Ectodermal cell (in vitro differentiated cells): ENCODE measurements at regions not wholly inside any gene's neighbourhood (a gene's known extent, or its start where the extent isn't known, plus 50 kb on each side); places are given as distances from the start of the nearest gene placed in this dataset.

ENCODE experiments used
- H3K27ac ChIP-seq: 2 replicates; pipeline ENCODE4 v1.7.0; 2013; ENCODE audit warnings: mild to moderate bottlenecking, low read depth, low read length; ENCODE audit not compliant: insufficient read depth, poor library complexity, severe bottlenecking
- H3K27me3 ChIP-seq: 2 replicates; pipeline ENCODE4 v1.7.0; 2013; ENCODE audit warnings: mild to moderate bottlenecking, low read length; ENCODE audit not compliant: insufficient read depth, control insufficient read depth, poor library complexity, severe bottlenecking
- H3K36me3 ChIP-seq: one replicate; pipeline ENCODE4 v1.7.0; 2013; ENCODE audit warnings: low read length; ENCODE audit not compliant: control insufficient read depth, insufficient read depth
- H3K4me1 ChIP-seq: one replicate; pipeline ENCODE4 v1.7.0; 2013; ENCODE audit warnings: low read length; ENCODE audit not compliant: control insufficient read depth, insufficient read depth
- H3K4me3 ChIP-seq: 2 replicates; pipeline ENCODE4 v1.7.0; 2013; ENCODE audit warnings: low read depth, low read length, control low read depth; ENCODE audit not compliant: insufficient read depth
- H3K9me3 ChIP-seq: 2 replicates; pipeline ENCODE4 v1.7.0; 2013; ENCODE audit warnings: mild to moderate bottlenecking, low read length, moderate library complexity; ENCODE audit not compliant: control insufficient read depth
- WGBS, 2 experiments: methylation state at CpG; one replicate each; pipeline ENCODE4 v1.1.7; 2013; ENCODE audit warnings: missing lambda C conversion rate in 2 of 2; 5-methylcytosine and 5-hydroxymethylcytosine counted together

DNA sequence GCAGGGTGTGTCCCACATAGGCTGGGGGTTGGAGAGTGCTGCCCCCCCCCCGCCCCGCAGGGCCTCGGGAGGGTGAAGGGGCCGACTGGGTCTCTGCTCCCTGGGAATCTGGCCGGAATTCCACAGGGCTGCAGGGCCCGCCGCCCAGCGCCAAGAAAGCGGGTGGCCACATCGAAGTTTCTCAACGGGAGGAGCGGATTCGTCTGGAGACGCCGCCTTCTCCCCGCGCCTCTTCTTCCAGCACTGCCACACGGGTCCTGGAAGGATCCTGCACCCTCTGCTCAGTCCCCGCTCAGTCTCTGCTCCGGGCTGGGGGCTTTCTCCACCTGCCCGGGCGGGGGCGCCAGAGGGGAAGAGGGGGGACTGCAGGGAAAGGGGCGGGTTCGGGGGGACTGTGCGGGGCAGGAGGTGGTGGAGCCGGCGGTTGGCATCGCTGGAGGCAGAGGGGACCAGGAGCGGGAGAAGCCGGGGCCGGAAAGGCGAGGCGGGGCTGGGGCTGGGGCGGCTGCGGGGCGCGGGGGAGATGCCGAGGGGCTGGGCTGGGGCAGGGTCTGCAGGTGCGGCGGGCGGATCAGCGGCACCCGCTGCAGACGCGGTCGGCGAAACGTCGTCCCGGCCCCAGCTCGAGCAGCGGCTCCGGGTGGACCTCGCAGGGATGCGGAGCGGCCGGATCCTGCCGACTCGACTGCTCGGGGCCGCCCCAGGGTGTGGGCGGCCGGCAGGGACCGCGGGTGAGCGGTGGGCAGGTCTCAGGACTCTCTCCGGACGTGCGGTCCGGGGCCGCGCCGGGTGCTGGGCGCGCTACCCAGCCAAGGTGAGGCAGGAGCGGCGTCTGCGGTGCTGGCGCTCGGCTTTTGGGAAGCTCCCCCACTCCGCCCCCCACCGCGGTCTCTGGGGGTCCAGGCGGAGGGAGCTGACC lies 811.4 kb upstream of the TMEM132C start:
- no peak overlapping the region for H3K27ac ChIP-seq
- H3K9me3 ChIP-seq: no peaks in the 10 kb centered on the region
- no peaks in the 10 kb centered on the region for H3K36me3 ChIP-seq
- peaks cover 7% of the 10 kb centered on the region for H3K4me1 ChIP-seq
- WGBS, 2 experiments: 1 to 2% methylated on average over 85 of the region's 85 CpGs
- H3K27me3 ChIP-seq: peaks cover 40% of the 10 kb centered on the region
- peak overlapping the region; percentile 36 for H3K4me3 ChIP-seq

- H3K4me3 ChIP-seq: no peak overlapping the region
- peaks cover 40% of the 10 kb centered on the region for H3K27me3 ChIP-seq
- H3K9me3 ChIP-seq: no peaks in the 10 kb centered on the region
- no peak overlapping the region for H3K27ac ChIP-seq
- no peaks in the 10 kb centered on the region for H3K36me3 ChIP-seq
- WGBS, 2 experiments: 87 to 93% methylated on average over 5 of the region's 5 CpGs
- peaks cover 7% of the 10 kb centered on the region for H3K4me1 ChIP-seq
Observed at GRCh38 chr12:127457726-127458125, 809.2 kb upstream of the TMEM132C start.

DNA sequence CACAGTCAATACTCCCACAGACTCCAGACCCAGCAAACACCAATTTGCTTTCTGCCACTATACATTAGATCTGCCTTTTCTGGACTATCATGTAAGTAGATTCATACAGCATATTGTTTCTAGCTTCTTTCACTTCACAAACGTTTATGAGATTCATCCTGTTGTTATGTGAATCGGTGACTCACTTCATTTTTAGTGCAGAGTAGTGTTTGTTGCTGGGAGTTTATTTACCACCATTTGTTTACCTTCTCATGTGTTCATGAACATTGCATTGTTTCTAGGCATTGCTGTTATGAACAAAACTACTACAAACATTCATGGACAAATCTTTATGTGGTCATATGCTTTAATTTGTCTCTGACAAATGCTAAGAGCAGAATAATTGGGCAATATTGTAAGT lies 807.8 kb upstream of the TMEM132C start:
- Histone ChIP-seq H3K9me3 (no peaks in the 10 kb centered on the region), H3K4me1 (peaks cover 4% of the 10 kb centered on the region), H3K27me3 (peaks cover 34% of the 10 kb centered on the region), H3K27ac (no peak overlapping the region), H3K4me3 (no peak overlapping the region), H3K36me3 (no peaks in the 10 kb centered on the region)
- 83% methylated on average over 2 of the region's 2 CpGs; no CpG with 5 or more reads in 1 of the 2 experiments for WGBS, 2 experiments

- WGBS, 2 experiments: 94 to 95% methylated on average over 6 of the region's 6 CpGs
Observed at GRCh38 chr12:127459687-127460086, 807.3 kb upstream of the TMEM132C start.

GRCh38 chr12:127463237-127463636 lies 803.7 kb upstream of the TMEM132C start:
- Histone ChIP-seq H3K9me3 (no peaks in the 10 kb centered on the region), H3K27me3 (no peaks in the 10 kb centered on the region), H3K36me3 (no peaks in the 10 kb centered on the region), H3K4me3 (no peak overlapping the region), H3K4me1 (no peaks in the 10 kb centered on the region), H3K27ac (no peak overlapping the region)
- WGBS, 2 experiments: 80 to 87% methylated on average over 1 of the region's 1 CpG

More at GRCh38 chr12:127459687-127460086, 807.3 kb upstream of the TMEM132C start:
- H3K36me3 ChIP-seq: no peaks in the 10 kb centered on the region
- no peak overlapping the region for H3K27ac ChIP-seq
- H3K4me3 ChIP-seq: no peak overlapping the region
- H3K27me3 ChIP-seq: peaks cover 29% of the 10 kb centered on the region
- H3K9me3 ChIP-seq: no peaks in the 10 kb centered on the region
- H3K4me1 ChIP-seq: no peaks in the 10 kb centered on the region

GRCh38 chr12:127469331-127469730 lies 797.6 kb upstream of the TMEM132C start:
- no peaks in the 10 kb centered on the region for H3K4me1 ChIP-seq
- no peaks in the 10 kb centered on the region for H3K27me3 ChIP-seq
- WGBS, 2 experiments: 91 to 92% methylated on average over 1 of the region's 1 CpG
- no peaks in the 10 kb centered on the region for H3K36me3 ChIP-seq
- no peaks in the 10 kb centered on the region for H3K9me3 ChIP-seq
- H3K27ac ChIP-seq: no peak overlapping the region
- H3K4me3 ChIP-seq: no peak overlapping the region

GRCh38 chr12:127473766-127474165 lies 793.2 kb upstream of the TMEM132C start:
- no peak overlapping the region for H3K27ac ChIP-seq
- no peak overlapping the region for H3K4me3 ChIP-seq
- no peaks in the 10 kb centered on the region for H3K9me3 ChIP-seq
- H3K27me3 ChIP-seq: no peaks in the 10 kb centered on the region
- 91 to 98% methylated on average over 5 to 6 of the region's 6 CpGs for WGBS, 2 experiments
- no peaks in the 10 kb centered on the region for H3K4me1 ChIP-seq
- no peaks in the 10 kb centered on the region for H3K36me3 ChIP-seq

DNA sequence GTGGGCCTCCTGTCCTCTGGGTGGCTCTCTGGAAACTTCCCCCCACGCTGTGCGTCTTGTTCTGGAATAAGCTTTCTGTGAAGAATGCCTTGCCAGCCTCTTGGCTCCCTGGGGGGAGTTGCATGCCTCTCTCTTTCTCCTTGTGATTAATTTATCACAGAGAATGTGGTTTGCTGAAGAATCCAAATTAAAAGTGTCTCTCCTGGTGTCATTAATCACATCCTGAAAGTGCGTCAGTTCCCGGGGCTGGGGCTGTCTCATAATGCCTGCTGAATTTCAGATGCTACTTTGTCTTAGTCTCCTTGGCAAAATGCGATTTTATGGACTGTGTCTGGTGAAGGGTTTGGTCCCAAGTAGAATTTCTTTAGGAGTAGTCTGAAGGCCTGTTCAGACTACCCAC lies 787.7 kb upstream of the TMEM132C start:
- Histone ChIP-seq H3K4me3 (no peak overlapping the region), H3K36me3 (no peaks in the 10 kb centered on the region), H3K4me1 (no peaks in the 10 kb centered on the region), H3K27ac (no peak overlapping the region), H3K27me3 (no peaks in the 10 kb centered on the region), H3K9me3 (no peaks in the 10 kb centered on the region)
- 86 to 90% methylated on average over 5 of the region's 5 CpGs for WGBS, 2 experiments

DNA sequence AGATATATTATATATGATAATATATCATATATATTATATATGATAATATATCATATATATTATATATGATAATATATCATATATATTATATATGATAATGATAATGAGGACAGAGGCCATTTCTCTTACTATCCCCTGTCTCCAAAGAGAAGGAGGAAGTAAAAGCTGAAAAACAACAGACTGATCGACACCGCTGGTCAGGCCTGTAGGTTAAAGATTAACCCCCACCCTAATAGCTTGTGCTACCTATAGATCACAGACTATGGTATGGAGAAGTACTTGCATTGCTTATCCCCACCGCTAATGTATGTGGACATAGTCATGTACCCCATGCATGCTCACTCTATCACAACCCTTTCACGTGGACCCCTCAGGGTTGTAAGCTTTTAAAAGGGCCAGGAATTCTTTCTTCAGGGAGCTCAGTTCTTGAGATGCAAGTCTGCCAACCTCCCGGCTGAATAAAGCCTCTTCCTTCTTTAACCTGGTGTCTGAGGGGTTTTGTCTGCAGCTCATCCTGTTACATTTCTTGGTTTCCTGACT lies 786.1 kb upstream of the TMEM132C start:
- 94 to 97% methylated on average over 5 of the region's 5 CpGs for whole genome bisulfite sequencing, 2 experiments
- Histone ChIP-seq H3K9me3 (no peaks in the 10 kb centered on the region), H3K4me1 (no peaks in the 10 kb centered on the region), H3K4me3 (no peak overlapping the region), H3K27me3 (no peaks in the 10 kb centered on the region), H3K27ac (no peak overlapping the region), H3K36me3 (no peaks in the 10 kb centered on the region)

- Histone ChIP-seq H3K27ac (no peak overlapping the region), H3K27me3 (no peaks in the 10 kb centered on the region), H3K4me3 (no peak overlapping the region), H3K9me3 (no peaks in the 10 kb centered on the region), H3K36me3 (no peaks in the 10 kb centered on the region), H3K4me1 (no peaks in the 10 kb centered on the region)
- WGBS, 2 experiments: 95 to 96% methylated on average over 11 of the region's 11 CpGs
Observed at GRCh38 chr12:127482950-127483349, 784.0 kb upstream of the TMEM132C start.
